HG02852 (cell line): ENCODE measurements at regions not wholly inside any gene's neighbourhood (a gene's known extent, or its start where the extent isn't known, plus 50 kb on each side); places are given as distances from the start of the nearest gene placed in this dataset.
A peak's percentile ranks its signal among the peaks of the same experiment; 100 is the strongest.
"Not testable (repeated sequence)": the region's sequence is repeated elsewhere in the genome, so short reads cannot be mapped to it uniquely, and the experiment has no call there.

Experiments
- ATAC-seq: cut with Tn5 transposase; IDR thresholded peaks from one replicate; pipeline ENCODE4 v1.9.1; 2021; ENCODE audit warnings: mild to moderate bottlenecking, moderate library complexity; ENCODE audit not compliant: unreplicated experiment

DNA sequence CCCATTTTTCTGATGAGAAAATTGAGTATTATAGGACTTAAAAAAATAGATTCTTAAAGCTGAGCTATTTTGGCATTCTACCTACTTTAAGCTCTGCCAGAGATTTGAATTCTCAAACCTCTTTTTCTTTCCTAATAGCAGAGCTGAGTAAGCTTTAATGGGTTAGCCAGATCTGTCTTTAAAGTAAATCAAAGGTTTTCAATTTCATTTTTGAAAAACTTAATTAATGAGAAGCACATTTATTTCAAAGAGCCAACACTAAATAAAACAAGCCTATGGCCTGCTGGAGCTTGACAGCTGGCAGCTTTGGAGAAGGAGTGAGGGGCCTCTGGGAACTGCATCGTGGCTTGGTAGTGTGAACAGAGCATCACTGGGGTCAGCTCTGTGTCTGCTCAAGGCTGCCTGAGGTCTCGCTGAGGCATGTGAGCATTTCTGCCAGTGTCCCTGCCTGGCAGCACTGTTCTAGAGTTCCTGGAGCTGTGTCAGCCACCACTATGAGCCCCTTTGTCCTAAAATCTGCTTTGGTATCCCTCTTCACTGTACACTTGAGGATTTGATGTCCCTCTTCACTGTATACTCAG is 50.4 kb upstream of the PRSS23 start:
- no peak for ATAC-seq

DNA sequence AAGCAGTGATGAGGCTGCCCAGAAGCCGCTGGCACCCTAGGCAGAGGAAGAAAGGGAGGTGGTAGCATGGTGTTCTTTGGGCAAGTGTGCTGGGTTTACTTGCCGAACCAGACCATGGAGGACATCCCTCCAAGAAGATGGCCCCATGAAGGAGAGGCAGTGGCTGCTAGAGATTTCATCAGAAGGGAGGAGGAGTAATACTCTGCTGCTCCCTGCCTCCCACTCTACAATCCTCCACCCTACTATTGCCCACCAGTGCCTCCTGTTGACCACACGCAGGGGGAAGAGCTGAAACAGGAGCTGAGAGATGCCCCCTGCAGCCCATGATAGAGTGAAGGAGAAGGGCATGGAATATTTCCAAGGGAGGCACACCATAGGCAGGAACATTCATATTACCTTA is 51.0 kb upstream of the PRSS23 start:
- ATAC-seq = no peak

- ATAC-seq = no peak
Measured at GRCh38 chr11:86748296-86748695, 52.0 kb upstream of the PRSS23 start.

DNA sequence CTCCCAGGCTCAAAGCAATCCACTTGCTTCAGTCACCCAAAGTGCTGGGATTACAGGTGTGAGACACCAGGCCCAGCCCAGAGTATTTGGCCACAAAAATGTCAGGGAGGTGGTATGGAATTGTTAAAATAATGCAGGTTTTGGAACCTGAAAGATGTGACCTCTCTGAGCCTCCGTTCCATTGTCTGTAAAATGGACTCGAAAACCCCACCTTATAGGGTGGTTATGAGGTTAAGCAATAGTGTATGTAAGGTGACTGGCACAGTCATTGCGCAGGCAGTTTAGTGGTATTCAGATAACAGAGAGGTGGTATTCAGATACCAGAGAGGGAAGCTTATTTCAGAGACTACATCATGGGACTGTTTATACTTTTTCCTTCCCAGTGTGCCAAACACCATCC is 52.5 kb upstream of the PRSS23 start:
- ATAC-seq = no peak

DNA sequence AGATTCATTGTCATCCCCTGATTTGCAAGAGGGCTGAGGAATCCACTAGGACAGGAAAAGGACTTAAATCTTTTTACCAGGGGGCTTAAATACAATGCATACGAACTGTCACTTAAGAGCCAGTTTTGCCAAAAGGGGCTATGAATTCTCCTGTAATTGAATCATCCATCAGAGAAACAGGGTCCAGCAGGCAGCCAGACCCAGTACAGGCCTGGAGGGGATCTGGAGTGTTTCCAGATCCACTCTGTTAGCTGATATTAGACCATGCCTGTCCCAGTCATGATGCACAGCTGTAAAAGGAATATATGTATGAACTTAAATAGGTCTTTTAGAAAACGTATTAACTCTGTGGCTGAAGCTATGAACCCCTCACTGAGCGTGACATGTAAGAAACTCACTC is 53.8 kb upstream of the PRSS23 start:
- ATAC-seq = no peak

DNA sequence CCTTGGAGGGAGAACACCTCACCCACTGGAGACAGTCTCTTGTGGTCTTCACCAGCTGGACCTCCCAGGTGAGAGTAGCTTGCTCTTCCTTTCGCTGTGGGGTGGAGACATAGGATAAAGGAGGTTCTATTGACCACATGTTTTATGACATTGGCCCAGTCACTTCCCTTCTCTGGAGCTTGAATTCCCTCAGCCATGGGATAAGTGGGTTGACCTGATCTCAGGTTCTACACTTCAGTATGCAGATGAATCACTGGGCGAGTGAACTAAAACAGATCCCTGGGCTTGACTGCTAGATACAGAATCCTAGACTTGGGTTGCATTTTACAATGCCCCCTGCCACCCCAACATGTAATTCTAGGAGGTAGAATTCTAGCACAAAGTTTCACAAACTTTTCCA is 54.8 kb upstream of the PRSS23 start:
- no peak for ATAC-seq

GRCh38 chr11:86743223-86744118 is 56.9 kb upstream of the PRSS23 start:
- peak; percentile 54 for ATAC-seq

- no peak for ATAC-seq
Measured at GRCh38 chr11:86741839-86742805, 58.2 kb upstream of the PRSS23 start.

- ATAC-seq = no peak
Measured at GRCh38 chr11:86741484-86741835, 58.9 kb upstream of the PRSS23 start.

GRCh38 chr11:86740628-86741483 is 59.5 kb upstream of the PRSS23 start:
- ATAC-seq = no peak

GRCh38 chr11:86738568-86738967 is 61.8 kb upstream of the PRSS23 start:
- ATAC-seq = no peak

- ATAC-seq = no peak
Measured at GRCh38 chr11:86737737-86738136, 62.6 kb upstream of the PRSS23 start.

DNA sequence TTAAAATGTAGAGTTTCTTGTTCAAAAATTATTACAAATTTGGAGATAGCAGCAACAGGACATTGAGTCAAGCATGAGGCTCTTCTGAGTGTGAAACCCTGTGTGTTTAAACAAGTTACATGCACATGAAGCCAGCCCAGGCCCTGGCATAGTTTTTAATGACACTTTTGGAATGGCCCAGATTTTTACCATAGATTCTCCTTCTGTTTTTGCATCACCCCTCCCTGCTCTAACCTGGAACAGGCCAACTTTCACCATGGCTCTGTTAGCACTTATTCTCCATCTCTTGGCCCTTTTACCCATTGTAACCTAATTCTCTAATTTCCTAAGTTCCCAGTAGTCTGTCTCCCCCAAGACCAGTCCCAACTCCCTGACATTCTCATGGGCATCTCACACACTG is 63.1 kb upstream of the PRSS23 start:
- no peak for ATAC-seq

- no peak for ATAC-seq
Measured at GRCh38 chr11:86736291-86737143, 63.8 kb upstream of the PRSS23 start.

DNA sequence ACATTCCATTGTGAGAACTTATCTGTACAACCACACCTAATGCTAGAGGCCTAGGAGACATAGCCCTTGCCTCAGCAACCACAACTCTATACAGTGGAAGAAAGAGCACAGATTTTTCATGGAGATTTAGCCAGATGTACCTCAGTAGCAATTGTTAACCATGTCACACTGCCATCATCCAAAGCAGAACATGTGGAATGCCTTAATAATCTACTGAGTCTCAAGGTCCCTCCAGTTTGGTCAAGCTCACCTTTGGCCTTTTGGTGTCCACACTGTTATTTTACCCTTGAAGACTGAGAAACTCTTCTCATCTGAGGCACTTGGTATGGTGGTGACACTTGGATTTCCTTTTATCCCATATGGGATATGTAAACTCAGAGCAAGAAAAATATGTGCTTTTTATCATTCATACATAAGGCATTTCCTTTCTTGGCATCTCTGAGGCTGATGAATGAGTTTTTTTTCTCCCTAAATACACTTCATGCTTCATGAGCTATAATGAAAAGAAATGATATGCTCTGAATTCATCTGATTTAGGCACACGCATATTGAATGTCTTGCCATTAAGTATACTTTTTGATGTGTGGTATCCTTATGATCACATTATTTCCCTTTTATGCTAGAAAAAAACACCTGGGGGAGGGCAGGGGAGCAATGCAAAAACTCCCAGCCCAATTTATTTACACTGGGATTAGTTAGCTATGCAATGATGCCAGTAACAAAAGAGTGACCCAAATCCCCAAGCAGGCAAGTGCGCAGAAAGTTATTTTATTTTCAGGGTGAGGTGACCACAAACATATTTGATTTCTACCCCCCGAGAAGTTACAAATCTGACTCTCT is 63.3 kb upstream of the ME3 start:
- ATAC-seq = no peak

GRCh38 chr11:86732739-86733138 is 60.3 kb upstream of the ME3 start:
- not testable (repeated sequence) for ATAC-seq

- not testable (repeated sequence) for ATAC-seq
Measured at GRCh38 chr11:86732286-86732685, 59.9 kb upstream of the ME3 start.

DNA sequence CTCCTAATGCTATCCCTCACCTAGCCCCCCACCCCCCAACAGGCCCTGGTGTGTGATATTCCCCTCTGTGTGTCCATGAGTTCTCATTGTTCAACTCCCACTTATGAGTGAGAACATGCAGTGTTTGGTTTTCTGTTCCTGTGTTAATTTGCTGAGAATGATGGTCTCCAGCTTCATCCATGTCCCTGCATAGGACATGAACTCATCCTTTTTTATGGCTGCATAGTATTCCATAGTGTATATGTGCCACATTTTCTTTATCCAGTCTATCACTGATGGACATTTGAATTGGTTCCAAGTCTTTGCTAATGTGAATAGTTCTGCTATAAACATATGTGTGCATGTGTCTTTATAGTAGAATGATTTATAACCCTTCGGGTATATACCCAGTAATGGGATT is 57.2 kb upstream of the ME3 start:
- not testable (repeated sequence) for ATAC-seq

- no peak for ATAC-seq
Measured at GRCh38 chr11:86728562-86728961, 56.1 kb upstream of the ME3 start.
